Stimulated activated CD4-positive, alpha-beta T cell treated with anti-CD3 and anti-CD28 coated beads, Interleukin-1b, Interleukin-23, amount 100 ng/mL, for 24 hours (primary cell): ENCODE measurements at regions not wholly inside any gene's neighbourhood (a gene's known extent, or its start where the extent isn't known, plus 50 kb on each side); places are given as distances from the start of the nearest gene placed in this dataset.
A peak's percentile ranks its signal among the peaks of the same experiment; 100 is the strongest.
"Not testable (repeated sequence)": the region's sequence is repeated elsewhere in the genome, so short reads cannot be mapped to it uniquely, and the experiment has no call there.

Experiments
- DNase-seq, 4 experiments: peaks; one replicate each; pipeline ENCODE4 v3.0.0-alpha.2; 2020; ENCODE audit warnings: low read depth in 4 of 4, low spot score in 1 of 4

- DNase-seq = not testable (repeated sequence)
These were observed 56.8 kb downstream of the ATP6V0E2 start for GRCh38 chr7:149930374-149931068.

- DNase-seq = not testable (repeated sequence)
These were observed 60.0 kb downstream of the ATP6V0E2 start for GRCh38 chr7:149933776-149934175.

GRCh38 chr7:149947346-149947745, 73.6 kb downstream of the ATP6V0E2 start:
- not testable (repeated sequence) for DNase-seq

GRCh38 chr7:149948444-149948843, 74.7 kb downstream of the ATP6V0E2 start:
- not testable (repeated sequence) for DNase-seq

- DNase-seq = not testable (repeated sequence)
These were observed 76.3 kb downstream of the ATP6V0E2 start for GRCh38 chr7:149949863-149950577.

- not testable (repeated sequence) for DNase-seq
These were observed 76.8 kb downstream of the ATP6V0E2 start for GRCh38 chr7:149950578-149950924.

GRCh38 chr7:149951579-149951978, 77.8 kb downstream of the ATP6V0E2 start:
- DNase-seq = not testable (repeated sequence)

GRCh38 chr7:149958880-149959279, 85.1 kb downstream of the ATP6V0E2 start:
- not testable (repeated sequence) for DNase-seq

- not testable (repeated sequence) for DNase-seq
These were observed 87.1 kb downstream of the ATP6V0E2 start for GRCh38 chr7:149960863-149961262.

- peak in 2 of 4 experiments; percentile 7 to 15 for DNase-seq
These were observed 88.1 kb downstream of the ATP6V0E2 start for GRCh38 chr7:149961878-149962277.

- not testable (repeated sequence) for DNase-seq
These were observed 89.0 kb downstream of the ATP6V0E2 start for GRCh38 chr7:149962685-149963319.

- not testable (repeated sequence) for DNase-seq
These were observed 90.2 kb downstream of the ATP6V0E2 start for GRCh38 chr7:149963985-149964384.

GRCh38 chr7:149966444-149966843, 92.7 kb downstream of the ATP6V0E2 start:
- DNase-seq = not testable (repeated sequence)

GRCh38 chr7:149972977-149973376, 99.2 kb downstream of the ATP6V0E2 start:
- DNase-seq = not testable (repeated sequence)

- DNase-seq = not testable (repeated sequence)
These were observed 99.9 kb downstream of the ATP6V0E2 start for GRCh38 chr7:149973681-149974080.

GRCh38 chr7:149975608-149976007, 101.8 kb downstream of the ATP6V0E2 start:
- not testable (repeated sequence) for DNase-seq

GRCh38 chr7:149978537-149978936, 104.8 kb downstream of the ATP6V0E2 start:
- not testable (repeated sequence) for DNase-seq

- DNase-seq = not testable (repeated sequence)
These were observed 105.2 kb downstream of the ATP6V0E2 start for GRCh38 chr7:149978944-149979343.

GRCh38 chr7:149982537-149983112, 108.9 kb downstream of the ATP6V0E2 start:
- not testable (repeated sequence) for DNase-seq

- DNase-seq = not testable (repeated sequence)
These were observed 113.1 kb downstream of the ATP6V0E2 start for GRCh38 chr7:149986866-149987265.

GRCh38 chr7:149991652-149992302, 118.0 kb downstream of the ATP6V0E2 start:
- not testable (repeated sequence) for DNase-seq
